ENCODE measurements at regions not wholly inside any gene's neighbourhood (a gene's known extent, or its start where the extent isn't known, plus 50 kb on each side); places are given as distances from the start of the nearest gene placed in this dataset.

GRCh38 chr15:79527821-79528220 lies 95.7 kb downstream of the MINAR1 start:
- Histone ChIP-seq H3K4me1 (no peaks in the 10 kb centered on the region), H3K27ac (no peak overlapping the region), H3K36me3 (ENCODE audit: insufficient read depth in 1 of 2, low read depth in 1 of 2) (no peaks in the 10 kb centered on the region), H3K9me3 (no peaks in the 10 kb centered on the region), H3K4me3 (no peak overlapping the region), H3K27me3 (ENCODE audit: insufficient read depth in 3 of 3, low read length in 2 of 3) (peaks cover 0 to 3% (median 1%) of the 10 kb centered on the region in 3 donors)
- 47 to 50% (median 50%) methylated on average over 1 of the region's 1 CpG for WGBS, 3 donors
- DNase-seq (no peak), ATAC-seq (no peak)
- no peak for TF ChIP-seq CTCF (IDR thresholded peaks at IDR 0.05)
- intact Hi-C loops (cut with DNase I), result no loop called here

GRCh38 chr15:79529157-79529785 lies 97.1 kb downstream of the MINAR1 start:
- no peak for ATAC-seq
- 42 to 48% (median 47%) methylated on average over 8 of the region's 8 CpGs for WGBS, 3 donors

GRCh38 chr15:79535536-79535935 lies 103.4 kb downstream of the MINAR1 start:
- ATAC-seq, result no peak
- H3K4me1 ChIP-seq, result no peaks in the 10 kb centered on the region
- 67 to 79% (median 73%) methylated on average over 3 of the region's 3 CpGs for WGBS, 3 donors

More at GRCh38 chr15:79529157-79529785, 97.1 kb downstream of the MINAR1 start:
- no peak for TF ChIP-seq CTCF (IDR thresholded peaks at IDR 0.05)
- Histone ChIP-seq H3K4me1 (no peaks in the 10 kb centered on the region), H3K4me3 (no peak overlapping the region), H3K36me3 (ENCODE audit: insufficient read depth in 1 of 2, low read depth in 1 of 2) (no peaks in the 10 kb centered on the region), H3K27ac (no peak overlapping the region), H3K9me3 (no peaks in the 10 kb centered on the region), H3K27me3 (ENCODE audit: insufficient read depth in 3 of 3, low read length in 2 of 3) (peaks cover 0 to 3% (median 1%) of the 10 kb centered on the region in 3 donors)
- intact Hi-C loops (cut with DNase I), result no loop called here
- no peak for DNase-seq

GRCh38 chr15:79538527-79538926 lies 106.4 kb downstream of the MINAR1 start:
- Histone ChIP-seq H3K9me3 (no peaks in the 10 kb centered on the region), H3K4me1 (no peaks in the 10 kb centered on the region), H3K27ac (no peak overlapping the region), H3K27me3 (ENCODE audit: insufficient read depth in 3 of 3, low read length in 2 of 3) (no peaks in the 10 kb centered on the region), H3K36me3 (ENCODE audit: insufficient read depth in 1 of 2, low read depth in 1 of 2) (no peaks in the 10 kb centered on the region), H3K4me3 (no peak overlapping the region)
- TF ChIP-seq CTCF (IDR thresholded peaks at IDR 0.05), result no peak
- DNase-seq (no peak), ATAC-seq (no peak)
- 88 to 89% (median 88%) methylated on average over 5 of the region's 5 CpGs for WGBS, 3 donors
- intact Hi-C loops (cut with DNase I), result no loop called here

More at GRCh38 chr15:79535536-79535935, 103.4 kb downstream of the MINAR1 start:
- intact Hi-C loops (cut with DNase I), result no loop called here
- Histone ChIP-seq H3K4me3 (no peak overlapping the region), H3K9me3 (no peaks in the 10 kb centered on the region), H3K27me3 (ENCODE audit: insufficient read depth in 3 of 3, low read length in 2 of 3) (no peaks in the 10 kb centered on the region), H3K27ac (no peak overlapping the region), H3K36me3 (ENCODE audit: insufficient read depth in 1 of 2, low read depth in 1 of 2) (no peaks in the 10 kb centered on the region)
- TF ChIP-seq CTCF (IDR thresholded peaks at IDR 0.05), result no peak
- DNase-seq, result no peak

GRCh38 chr15:79539401-79539800 lies 107.3 kb downstream of the MINAR1 start:
- Histone ChIP-seq H3K27me3 (ENCODE audit: insufficient read depth in 3 of 3, low read length in 2 of 3) (no peaks in the 10 kb centered on the region), H3K36me3 (ENCODE audit: insufficient read depth in 1 of 2, low read depth in 1 of 2) (no peaks in the 10 kb centered on the region), H3K9me3 (no peaks in the 10 kb centered on the region), H3K4me3 (no peak overlapping the region), H3K27ac (no peak overlapping the region), H3K4me1 (no peaks in the 10 kb centered on the region)
- TF ChIP-seq CTCF (IDR thresholded peaks at IDR 0.05), result no peak
- ATAC-seq, result no peak
- no peak for DNase-seq
- intact Hi-C loops (cut with DNase I), result no loop called here
- 40 to 44% (median 41%) methylated on average over 3 of the region's 3 CpGs for WGBS, 3 donors
